ENCODE measurements at regions not wholly inside any gene's neighbourhood (a gene's known extent, or its start where the extent isn't known, plus 50 kb on each side); places are given as distances from the start of the nearest gene placed in this dataset.

GRCh38 chr12:45654002-45654665 lies 75.4 kb upstream of the ARID2 start (continued):
- no peak for TF ChIP-seq ZNF513 (tag by site-specific recombination; IDR thresholded peaks at IDR 0.05)
- no peak for TF ChIP-seq EGR2 (tag by site-specific recombination; IDR thresholded peaks at IDR 0.05; ENCODE audit: low read depth)
- TF ChIP-seq ZNF37A (tag by site-specific recombination; IDR thresholded peaks at IDR 0.05) = no peak
- TF ChIP-seq GLI4 (tag by site-specific recombination; IDR thresholded peaks at IDR 0.05) = no peak
- TF ChIP-seq ZNF140 (tag by site-specific recombination; IDR thresholded peaks at IDR 0.05) = no peak
- TF ChIP-seq ZNF560 (tag by site-specific recombination; IDR thresholded peaks at IDR 0.05; ENCODE audit: borderline replicate concordance) = no peak
- no peak for TF ChIP-seq ZNF10 (tag by site-specific recombination; IDR thresholded peaks at IDR 0.05)

- H3K4me3 ChIP-seq (ENCODE audit: low read depth, low read length) = no peak overlapping the region
- CTCF ChIA-PET = interaction anchor here (2.6 kb wide), 1 partner anchor 111 kb away, joined by 13 read pairs; no protein-coding TSS in a partner anchor
- POLR2A ChIA-PET = interaction anchor here (1.2 kb wide), 1 partner anchor 72 kb away, joined by 3 read pairs; no protein-coding TSS in a partner anchor
Observed at GRCh38 chr12:45655186-45655585, 74.3 kb upstream of the ARID2 start.

GRCh38 chr12:45655743-45656142 lies 73.8 kb upstream of the ARID2 start:
- no peak overlapping the region for H3K4me3 ChIP-seq (ENCODE audit: low read depth, low read length)
- H3K4me1 ChIP-seq (ENCODE audit: control insufficient read depth, insufficient read depth, low read length) = no peaks in the 10 kb centered on the region
- no peak for TF ChIP-seq ZNF558 (tag by site-specific recombination; IDR thresholded peaks at IDR 0.05)
- TF ChIP-seq INSM2 (tag by site-specific recombination; IDR thresholded peaks at IDR 0.05) = no peak
- no peak for TF ChIP-seq ZNF24 (tag by site-specific recombination; IDR thresholded peaks at IDR 0.05)
- TF ChIP-seq ZNF521 (tag by site-specific recombination; IDR thresholded peaks at IDR 0.05) = no peak
- TF ChIP-seq GLIS1 (tag by site-specific recombination; IDR thresholded peaks at IDR 0.05) = no peak
- no peak for TF ChIP-seq AEBP2 (tag by site-specific recombination; IDR thresholded peaks at IDR 0.05; ENCODE audit: borderline replicate concordance)
- no peak for TF ChIP-seq ZNF473 (tag by site-specific recombination; IDR thresholded peaks at IDR 0.05)
- no peak for TF ChIP-seq PRDM4 (tag by site-specific recombination; IDR thresholded peaks at IDR 0.05)
- TF ChIP-seq ZNF785 (tag by site-specific recombination; IDR thresholded peaks at IDR 0.05) = no peak
- H3K27ac ChIP-seq (ENCODE audit: extremely low read depth, low read depth, low read length) = no peak overlapping the region
- POLR2A ChIA-PET = interaction anchor here (1.2 kb wide), 1 partner anchor 72 kb away, joined by 3 read pairs; no protein-coding TSS in a partner anchor
- CTCF ChIA-PET = interaction anchor here (2.6 kb wide), 1 partner anchor 111 kb away, joined by 13 read pairs; no protein-coding TSS in a partner anchor
- no peaks in the 10 kb centered on the region for H3K36me3 ChIP-seq (ENCODE audit: control insufficient read depth in 2 of 2, insufficient read depth in 1 of 2, low read length in 2 of 2)
- no peaks in the 10 kb centered on the region for H3K9me3 ChIP-seq (ENCODE audit: control insufficient read depth, insufficient read depth, low read depth, low read length)

More at GRCh38 chr12:45655186-45655585, 74.3 kb upstream of the ARID2 start:
- no peak for TF ChIP-seq ZNF366 (tag by site-specific recombination; conservative IDR thresholded peaks at IDR 0.05)
- Histone ChIP-seq H3K4me1 (ENCODE audit: control insufficient read depth, insufficient read depth, low read length) (no peaks in the 10 kb centered on the region), H3K9me3 (ENCODE audit: control insufficient read depth, insufficient read depth, low read depth, low read length) (no peaks in the 10 kb centered on the region), H3K36me3 (ENCODE audit: control insufficient read depth in 2 of 2, insufficient read depth in 1 of 2, low read length in 2 of 2) (no peaks in the 10 kb centered on the region), H3K27ac (ENCODE audit: extremely low read depth, low read depth, low read length) (no peak overlapping the region)

Data from HEK293 (cell line).